GM12878 (cell line): ENCODE measurements at regions not wholly inside any gene's neighbourhood (a gene's known extent, or its start where the extent isn't known, plus 50 kb on each side); places are given as distances from the start of the nearest gene placed in this dataset.

Source experiments
- ATAC-seq: fragments of 200-7000 bp; cut with Tn5 transposase; 3 replicates; pipeline ENCODE4 v1.9.1; 2020; ENCODE audit warnings: mild to moderate bottlenecking, moderate library complexity
- BruUV-seq: library from RNA; stranded (reverse); fragments of 400-500 nt; replicated peaks from 2 replicates; lab custom pipeline; 2021; lab: Mats Ljungman, UMichigan
- CTCF ChIA-PET: fragments of 300-600 bp; sonication (Branson Sonifier 250); formaldehyde crosslinking; extraction: SDS; loops from one replicate; lab custom pipeline; 2021; ENCODE audit warnings: inconsistent platforms; lab: Yijun Ruan, JAX
- POLR2A ChIA-PET: fragments of 350-600 bp; formaldehyde crosslinking; extraction: SDS; loops from one replicate; lab custom pipeline; 2021; ENCODE audit warnings: inconsistent platforms; lab: Charles Lee
- RAD21 ChIA-PET: fragments of 300-600 bp; sonication (Branson Sonifier 250); formaldehyde crosslinking; loops from one replicate; lab custom pipeline; 2023; ENCODE audit warnings: antibody characterized with exemption; ENCODE audit not compliant: unreplicated experiment; lab: Charles Lee
- SMC1A ChIA-PET: fragments of 300-600 bp; sonication (Branson Sonifier 250); formaldehyde crosslinking; loops from one replicate; lab custom pipeline; 2023; ENCODE audit not compliant: unreplicated experiment, uncharacterized antibody; lab: Charles Lee
- DNase-seq: peaks from one replicate; pipeline ENCODE4 v3.0.0-alpha.2; 2011; ENCODE audit warnings: low read depth, low spot score
- FAIRE-seq: peaks from 3 replicates; lab custom pipeline; 2011; peaks lifted over from hg19 to GRCh38; lab: Jason Lieb, UNC
- H2AFZ ChIP-seq: 2 replicates; pipeline ENCODE4 v1.6.0; 2011; ENCODE audit warnings: low read depth, low read length, control low read depth; ENCODE audit not compliant: control insufficient read depth
- H3K27ac ChIP-seq: 2 replicates; pipeline ENCODE4 v1.5.1; 2011; ENCODE audit warnings: control low read depth; ENCODE audit not compliant: control insufficient read depth, insufficient read depth
- H3K27me3 ChIP-seq, 2 experiments: replicated peaks in 1 of 2; 2 replicates each; pipeline versions ENCODE4 v1.6.0 to v1.6.1; 2011; ENCODE audit warnings: low read length in 1 of 2; ENCODE audit not compliant: control insufficient read depth in 2 of 2, insufficient read depth in 2 of 2
- H3K36me3 ChIP-seq, 2 experiments: 2 replicates each; pipeline ENCODE4 v1.5.1; 2011; ENCODE audit warnings: low read length in 1 of 2; ENCODE audit not compliant: control insufficient read depth in 2 of 2, insufficient read depth in 2 of 2
- H3K4me1 ChIP-seq: 2 replicates; pipeline ENCODE4 v1.6.1; 2011; ENCODE audit warnings: mild to moderate bottlenecking, low read length, moderate library complexity, mixed read lengths; ENCODE audit not compliant: control insufficient read depth, insufficient read depth
- H3K4me2 ChIP-seq: 2 replicates; pipeline ENCODE4 v1.6.0; 2011; ENCODE audit warnings: control low read depth; ENCODE audit not compliant: control insufficient read depth, insufficient read depth
- H3K4me3 ChIP-seq: fragments of 200-600 bp; sonication (generic); 2 replicates; pipeline ENCODE4 v1.5.1; 2016
- H3K79me2 ChIP-seq: 2 replicates; pipeline ENCODE4 v1.6.0; 2011; ENCODE audit warnings: low read length; ENCODE audit not compliant: control insufficient read depth, insufficient read depth
- H3K9ac ChIP-seq: 2 replicates; pipeline ENCODE4 v1.8.0; 2011; ENCODE audit warnings: low read length, control low read depth, mixed read lengths; ENCODE audit not compliant: control insufficient read depth, insufficient read depth
- H3K9me3 ChIP-seq: replicated peaks from 3 replicates; pipeline ENCODE4 v1.5.1; 2011; ENCODE audit warnings: mild to moderate bottlenecking, low read length; ENCODE audit not compliant: control insufficient read depth, insufficient read depth
- H4K20me1 ChIP-seq: 2 replicates; pipeline ENCODE4 v1.6.0; 2011; ENCODE audit not compliant: control insufficient read depth, insufficient read depth
- BHLHE40 ChIP-seq, 2 experiments: fragments of 450-650 bp in 1 of 2; IDR thresholded peaks; 2 replicates each; pipeline ENCODE4 v1.6.1; 2011 to 2017; ENCODE audit warnings: low read depth in 2 of 2, borderline replicate concordance in 1 of 2, improper control_type of control experiment in 1 of 2, low read length in 1 of 2, mild to moderate bottlenecking in 1 of 2
- BRCA1 ChIP-seq: IDR thresholded peaks from 2 replicates; pipeline ENCODE4 v1.6.1; 2011; ENCODE audit warnings: low read depth, low read length, improper control_type of control experiment
- CBFB ChIP-seq: IDR thresholded peaks from 2 replicates; pipeline ENCODE4 v1.6.1; 2016; ENCODE audit warnings: antibody characterized with exemption, low read depth
- CHD1 ChIP-seq: IDR thresholded peaks from 2 replicates; pipeline ENCODE4 v1.6.1; 2012; ENCODE audit warnings: low read depth, low read length, improper control_type of control experiment
- DPF2 ChIP-seq: fragments of 450-650 bp; IDR thresholded peaks from 2 replicates; pipeline ENCODE4 v1.6.1; 2017; ENCODE audit warnings: mild to moderate bottlenecking
- EGR1 ChIP-seq, 2 experiments: IDR thresholded peaks; 1 replicate in 1 of 2; 2 replicates in 1 of 2; pipeline ENCODE4 v1.6.1; 2011 to 2012; ENCODE audit warnings: low read depth in 2 of 2, low read length in 2 of 2, borderline replicate concordance in 1 of 2, mild to moderate bottlenecking in 1 of 2, moderate library complexity in 1 of 2
- EP300 ChIP-seq, 2 experiments: fragments of 150-350 bp in 1 of 2; IDR thresholded peaks; 2 replicates each; pipeline ENCODE4 v1.6.1; 2011 to 2012; ENCODE audit warnings: low read depth in 2 of 2, low read length in 2 of 2, borderline replicate concordance in 1 of 2, improper control_type of control experiment in 1 of 2, inconsistent platforms in 1 of 2; ENCODE audit not compliant: control insufficient read depth in 1 of 2
- FOXM1 ChIP-seq: IDR thresholded peaks from 2 replicates; pipeline ENCODE4 v1.6.1; 2012; ENCODE audit warnings: low read depth, mild to moderate bottlenecking, inconsistent platforms, low read length, moderate library complexity
- HDAC6 ChIP-seq: fragments of 200-600 bp; sonication (generic); IDR thresholded peaks from one replicate; pipeline ENCODE4 v1.8.0; 2017; ENCODE audit warnings: antibody characterized with exemption; ENCODE audit not compliant: unreplicated experiment
- IKZF1 ChIP-seq: fragments of 450-650 bp; conservative IDR thresholded peaks from 2 replicates; pipeline ENCODE4 v1.6.1; 2017; ENCODE audit warnings: antibody characterized with exemption, mild to moderate bottlenecking
- MTA2 ChIP-seq: fragments of 450-650 bp; IDR thresholded peaks from 2 replicates; pipeline ENCODE4 v1.6.1; 2016; ENCODE audit warnings: low read depth, mild to moderate bottlenecking, moderate library complexity
- MYB ChIP-seq: fragments of 150-350 bp; IDR thresholded peaks from 2 replicates; pipeline ENCODE4 v1.6.1; 2014; ENCODE audit warnings: mild to moderate bottlenecking, low read depth, low read length, borderline replicate concordance
- NBN ChIP-seq: fragments of 450-650 bp; IDR thresholded peaks from 2 replicates; pipeline ENCODE4 v1.6.1; 2016
- NR2F1 ChIP-seq: fragments of 450-650 bp; conservative IDR thresholded peaks from 2 replicates; pipeline ENCODE4 v1.6.1; 2017; ENCODE audit warnings: mild to moderate bottlenecking
- RAD51 ChIP-seq: fragments of 450-650 bp; IDR thresholded peaks from 2 replicates; pipeline ENCODE4 v1.6.1; 2016; ENCODE audit warnings: moderate library complexity, mild to moderate bottlenecking, inconsistent platforms
- RB1 ChIP-seq: fragments of 450-650 bp; formaldehyde crosslinking; IDR thresholded peaks from 2 replicates; pipeline ENCODE4 v1.6.1; 2017; ENCODE audit warnings: mild to moderate bottlenecking, borderline replicate concordance
- RBBP5 ChIP-seq: fragments of 200-600 bp; sonication (generic); conservative IDR thresholded peaks from 2 replicates; pipeline ENCODE4 v1.6.1; 2016
- SRF ChIP-seq, 2 experiments: IDR thresholded peaks; 2 replicates each; pipeline ENCODE4 v1.6.1; 2011; ENCODE audit warnings: low read depth in 2 of 2, low read length in 2 of 2, mild to moderate bottlenecking in 1 of 2, moderate library complexity in 1 of 2
- TCF12 ChIP-seq: IDR thresholded peaks from 2 replicates; pipeline ENCODE4 v1.6.1; 2011; ENCODE audit warnings: low read depth, mild to moderate bottlenecking, low read length
- WRNIP1 ChIP-seq: IDR thresholded peaks from 2 replicates; pipeline ENCODE4 v1.6.1; 2011; ENCODE audit warnings: low read depth, low read length, improper control_type of control experiment, borderline replicate concordance
- ZNF24 ChIP-seq: fragments of 450-650 bp; IDR thresholded peaks from 2 replicates; pipeline ENCODE4 v1.6.1; 2017; ENCODE audit warnings: antibody characterized with exemption, mild to moderate bottlenecking
- ZSCAN29 ChIP-seq: fragments of 450-650 bp; IDR thresholded peaks from 2 replicates; pipeline ENCODE4 v1.6.1; 2017; ENCODE audit warnings: mild to moderate bottlenecking, moderate library complexity
- ZZZ3 ChIP-seq: IDR thresholded peaks from 2 replicates; pipeline ENCODE4 v1.6.1; 2011; ENCODE audit warnings: low read depth; ENCODE audit not compliant: control insufficient read depth, insufficient read length
- WGBS: methylation state at CpG from one replicate; pipeline ENCODE4 v1.1.6; 2016; ENCODE audit warnings: low lambda C conversion rate; ENCODE audit not compliant: insufficient replicate concordance, insufficient coverage; ENCODE audit errors: missing lambda C conversion rate; 5-methylcytosine and 5-hydroxymethylcytosine counted together
- in situ Hi-C: fragments of 300-500 bp; cut with MboI; formaldehyde crosslinking; loops from 9 replicates; pipeline ENCODE4 v1.14.3; 2018; ENCODE audit warnings: mixed read lengths
- intact Hi-C: fragments of 100-400 bp; cut with micrococcal nuclease; formaldehyde crosslinking; loops from one replicate; pipeline ENCODE4 v1.14.2; 2022; ENCODE audit not compliant: unreplicated experiment
- TF ChIP-seq, protein P1 (sequence below): fragments of 450-650 bp; IDR thresholded peaks from 2 replicates; pipeline ENCODE4 v1.6.1; 2016; ENCODE audit warnings: mild to moderate bottlenecking

DNA sequence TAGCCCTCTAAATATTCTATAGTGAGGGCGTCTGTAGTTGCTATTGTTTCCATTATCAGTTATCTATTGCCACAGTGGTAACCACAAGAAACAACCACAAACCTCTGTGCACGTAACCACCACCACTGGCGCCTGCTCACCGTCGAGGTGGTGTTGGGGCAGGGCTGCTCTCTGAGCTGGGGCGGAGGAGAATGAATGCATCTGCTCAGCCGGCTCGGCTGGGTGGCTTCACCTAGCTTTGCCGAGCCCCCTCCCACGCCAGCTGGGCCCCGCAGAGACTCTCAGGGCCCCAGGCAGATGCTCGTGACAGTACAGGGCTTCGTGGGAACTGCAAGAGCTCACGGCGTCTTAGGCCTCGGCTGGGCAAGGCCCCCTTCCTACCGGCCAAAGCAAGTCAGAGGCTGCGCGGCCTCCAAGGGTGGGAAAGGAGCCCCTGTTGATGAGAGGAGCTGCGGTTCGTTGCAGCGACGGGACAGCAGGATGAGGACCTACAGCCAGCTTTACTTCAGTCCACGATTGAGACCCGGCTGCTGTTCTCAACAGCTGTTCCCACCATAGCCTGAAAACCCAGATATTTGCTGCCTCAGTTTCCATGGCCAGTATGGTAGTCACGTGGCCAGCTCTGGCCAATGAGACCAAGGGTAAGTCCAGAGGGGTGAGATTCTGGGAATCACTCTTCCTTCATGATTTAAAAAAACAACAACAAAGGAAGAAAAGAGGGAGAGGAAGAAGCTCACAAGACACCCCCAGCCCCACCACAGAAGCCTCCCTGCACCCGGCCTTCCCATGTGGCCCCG lies 120.2 kb upstream of the AFDN start:
- DNase-seq: peak; percentile 33
- SMC1A ChIA-PET: interaction anchor here (1.1 to 1.2 kb wide), 2 partner anchors 12 to 22 kb away, joined by 3 read pairs; no protein-coding TSS in a partner anchor
- BruUV-seq: no TSS peak
- no peak for TF ChIP-seq FOXM1
- 0 out of 2 replicates have a peak, but pooled peaks have one; percentile 23 for TF ChIP-seq IKZF1
- TF ChIP-seq BRCA1: no peak
- TF ChIP-seq CBFB: no peak
- TF ChIP-seq MTA2: peak; percentile 47; the same call in 1 of the 2 replicates
- TF ChIP-seq ZZZ3: no peak
- TF ChIP-seq RB1: no peak
- TF ChIP-seq DPF2: peak; percentile 39; the same call in 1 of the 2 replicates
- TF ChIP-seq ZSCAN29: no peak
- TF ChIP-seq NR2F1: 0 out of 2 replicates have a peak, but pooled peaks have one; percentile 28
- peak; percentile 44 to 69; a peak in 3 of 4 replicates for TF ChIP-seq BHLHE40 (IDR thresholded peaks at IDR 0.05; ENCODE audit: borderline replicate concordance in 1 of 2, low read depth in 2 of 2, low read length in 1 of 2)
- TF ChIP-seq ZNF24: 0 out of 2 replicates have a peak, but pooled peaks have one; percentile 32
- 0 out of 4 replicates have a peak, but pooled peaks of 1 of the 2 experiments have one; percentile 19 for TF ChIP-seq EP300 (IDR thresholded peaks at IDR 0.05; ENCODE audit: borderline replicate concordance in 1 of 2, control insufficient read depth in 1 of 2, low read depth in 2 of 2, low read length in 2 of 2)
- TF ChIP-seq RAD51: no peak
- TF ChIP-seq EGR1 (IDR thresholded peaks at IDR 0.05; ENCODE audit: borderline replicate concordance in 1 of 2, low read depth in 2 of 2, low read length in 2 of 2): no peak
- TF ChIP-seq TCF12: no peak
- TF ChIP-seq WRNIP1: no peak
- TF ChIP-seq HDAC6: no peak
- TF ChIP-seq NBN: no peak
- no peak for TF ChIP-seq RBBP5
- TF ChIP-seq, protein P1, sequence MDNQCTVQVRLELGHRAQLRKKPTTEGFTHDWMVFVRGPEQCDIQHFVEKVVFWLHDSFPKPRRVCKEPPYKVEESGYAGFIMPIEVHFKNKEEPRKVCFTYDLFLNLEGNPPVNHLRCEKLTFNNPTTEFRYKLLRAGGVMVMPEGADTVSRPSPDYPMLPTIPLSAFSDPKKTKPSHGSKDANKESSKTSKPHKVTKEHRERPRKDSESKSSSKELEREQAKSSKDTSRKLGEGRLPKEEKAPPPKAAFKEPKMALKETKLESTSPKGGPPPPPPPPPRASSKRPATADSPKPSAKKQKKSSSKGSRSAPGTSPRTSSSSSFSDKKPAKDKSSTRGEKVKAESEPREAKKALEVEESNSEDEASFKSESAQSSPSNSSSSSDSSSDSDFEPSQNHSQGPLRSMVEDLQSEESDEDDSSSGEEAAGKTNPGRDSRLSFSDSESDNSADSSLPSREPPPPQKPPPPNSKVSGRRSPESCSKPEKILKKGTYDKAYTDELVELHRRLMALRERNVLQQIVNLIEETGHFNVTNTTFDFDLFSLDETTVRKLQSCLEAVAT: peak; percentile 90
- no peak for TF ChIP-seq SRF (IDR thresholded peaks at IDR 0.05; ENCODE audit: low read depth in 2 of 2, low read length in 2 of 2)
- TF ChIP-seq CHD1: no peak
- TF ChIP-seq MYB: no peak

More for the DNA sequence above, 120.2 kb upstream of the AFDN start:
- Histone ChIP-seq H3K27ac (no peak overlapping the region), H3K9ac (no peak overlapping the region), H3K4me1 (peaks cover 9% of the 10 kb centered on the region; the same call in 1 of the 2 replicates), H3K4me3 (no peak overlapping the region), H3K36me3 (no peaks in the 10 kb centered on the region), H2AFZ (no peak overlapping the region), H3K9me3 (no peaks in the 10 kb centered on the region), H3K79me2 (no peaks in the 10 kb centered on the region), H3K27me3 (peaks cover 6 to 7% of the 10 kb centered on the region in 2 experiments), H3K4me2 (no peak overlapping the region; the same call in 1 of the 2 replicates), H4K20me1 (no peaks in the 10 kb centered on the region)
- in situ Hi-C loops: no loop called here
- FAIRE-seq: no peak
- intact Hi-C loops: no loop called here
- ATAC-seq: peak; percentile 90
- RAD21 ChIA-PET: no interaction called here
- CTCF ChIA-PET: no interaction called here
- WGBS: 33% methylated on average over 28 of the region's 28 CpGs
- POLR2A ChIA-PET: no interaction called here
